Islet of Langerhans (tissue), 1 donor: ENCODE measurements at regions not wholly inside any gene's neighbourhood (a gene's known extent, or its start where the extent isn't known, plus 50 kb on each side); places are given as distances from the start of the nearest gene placed in this dataset.
"Not testable (repeated sequence)": the region's sequence is repeated elsewhere in the genome, so short reads cannot be mapped to it uniquely, and the experiment has no call there.

Experiments used
- FAIRE-seq: peaks from one replicate; lab custom pipeline; 2011; peaks lifted over from hg19 to GRCh38; lab: Jason Lieb, UNC

DNA sequence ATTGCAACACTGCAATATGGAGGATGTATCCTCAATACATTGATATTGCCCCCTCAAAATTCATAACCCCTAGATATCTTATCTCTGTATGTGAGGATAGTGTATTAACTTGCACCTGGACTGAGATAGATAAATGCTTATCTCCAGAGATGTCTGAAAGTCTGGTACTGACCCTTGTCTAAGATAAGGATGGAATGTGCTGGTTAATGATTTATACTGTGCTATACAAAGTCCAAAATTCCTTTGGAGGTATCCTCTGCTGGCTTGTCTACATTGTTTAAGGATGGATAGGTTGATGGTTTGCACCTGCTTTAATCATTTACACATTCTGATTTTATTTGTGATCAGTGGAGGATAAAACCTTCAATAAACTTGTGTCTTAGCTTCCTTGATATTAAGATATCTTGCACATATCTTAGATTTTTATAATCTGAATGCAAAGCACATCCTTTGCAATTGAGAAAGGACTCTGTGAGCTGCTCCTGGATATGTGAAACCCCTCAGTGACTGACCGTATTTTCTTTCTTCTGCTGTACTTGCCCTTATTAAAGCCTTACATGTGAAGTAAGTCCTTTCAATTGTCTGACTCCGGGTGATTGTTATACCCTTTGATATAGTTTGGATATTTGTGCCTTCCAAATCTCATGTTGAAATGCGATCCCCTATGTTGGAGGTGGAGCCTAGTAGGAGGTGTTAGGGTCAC, 430.3 kb upstream of the MAOA start:
- FAIRE-seq, result no peak

DNA sequence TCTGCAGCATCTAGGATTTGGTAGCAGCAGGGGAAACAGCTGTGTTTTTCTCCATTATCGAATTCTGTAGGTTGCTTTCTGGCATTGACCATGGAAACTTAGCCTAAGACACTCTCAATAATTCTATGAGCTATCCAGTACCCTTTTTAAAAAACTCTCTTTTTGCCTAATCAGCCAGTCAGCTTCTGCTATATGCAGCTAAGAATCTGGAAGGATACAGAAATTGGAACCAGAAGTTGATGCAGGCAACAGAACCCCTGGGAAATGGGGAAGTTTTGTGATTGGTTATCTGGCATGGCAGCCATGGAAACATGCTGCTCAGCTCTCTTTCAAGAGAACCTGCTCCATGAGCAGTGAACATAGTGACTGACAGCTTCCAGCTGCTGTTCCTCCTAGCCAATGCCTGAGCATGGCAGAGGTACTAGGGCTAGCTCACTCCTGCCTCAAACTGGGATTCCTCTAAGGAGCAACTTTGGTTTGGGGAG, 417.6 kb upstream of the MAOA start:
- FAIRE-seq, result no peak

- no peak for FAIRE-seq
Measured at GRCh38 chrX:43239356-43239755, 416.7 kb upstream of the MAOA start.

DNA sequence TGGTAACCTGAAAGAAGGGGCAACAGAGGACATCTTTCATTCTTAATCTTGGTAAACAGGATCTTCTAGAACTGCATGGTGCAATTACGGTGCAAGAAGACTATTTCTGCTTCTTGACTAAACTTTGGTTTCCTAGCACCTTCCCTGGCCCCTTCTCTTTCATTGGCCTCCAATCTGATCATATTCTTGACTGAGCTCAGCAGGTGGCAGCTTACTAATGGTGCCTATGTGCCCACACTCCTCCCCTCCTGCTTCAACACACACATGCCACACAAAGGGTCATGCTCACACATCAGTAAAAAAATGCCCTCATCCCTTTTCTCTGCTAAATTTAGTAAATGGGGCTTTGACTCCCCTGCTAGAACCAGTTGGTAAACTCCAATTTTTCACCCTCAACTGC, 400.5 kb upstream of the MAOA start:
- FAIRE-seq, result no peak

DNA sequence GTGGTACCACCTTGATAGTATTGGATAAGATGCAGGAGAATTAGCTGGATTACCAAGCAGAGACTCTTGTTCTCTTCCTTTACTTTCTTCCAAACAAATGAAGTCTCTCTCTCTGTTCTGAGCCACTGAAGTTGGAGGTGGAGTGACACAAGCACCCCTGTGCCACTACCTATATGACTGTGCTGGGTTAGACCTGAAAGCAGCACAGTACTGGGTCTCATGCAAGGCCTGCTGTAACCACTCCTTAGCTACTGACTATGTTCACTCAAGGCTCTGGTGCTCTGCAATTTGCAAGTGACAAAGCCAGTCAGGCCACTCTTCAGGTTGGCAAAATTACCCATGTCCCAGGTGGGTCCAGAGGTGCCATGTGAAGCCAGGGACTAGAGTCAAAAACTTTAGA, 389.6 kb upstream of the MAOA start:
- FAIRE-seq, result no peak

DNA sequence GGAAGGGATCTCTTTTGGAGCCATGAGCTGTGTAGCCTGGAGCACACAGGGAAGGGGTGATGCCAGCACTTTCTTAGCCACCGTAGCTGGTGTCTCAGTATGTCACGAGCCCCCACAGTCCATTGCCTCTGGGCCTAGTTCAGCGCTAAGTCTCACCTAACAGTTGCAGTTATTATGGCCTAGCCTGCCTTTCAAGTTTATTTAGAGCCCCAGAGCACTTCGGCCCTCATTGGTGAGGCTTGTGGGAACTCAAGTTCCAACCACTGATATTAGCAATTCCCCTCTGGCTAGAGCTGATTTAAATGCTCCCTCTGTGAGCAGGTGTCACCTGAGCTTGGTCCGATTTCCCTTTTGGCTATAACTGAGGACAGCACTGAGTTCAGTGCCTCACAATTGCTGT, 388.4 kb upstream of the MAOA start:
- FAIRE-seq, result no peak

- FAIRE-seq, result no peak
Measured at GRCh38 chrX:43269201-43269600, 386.9 kb upstream of the MAOA start.

DNA sequence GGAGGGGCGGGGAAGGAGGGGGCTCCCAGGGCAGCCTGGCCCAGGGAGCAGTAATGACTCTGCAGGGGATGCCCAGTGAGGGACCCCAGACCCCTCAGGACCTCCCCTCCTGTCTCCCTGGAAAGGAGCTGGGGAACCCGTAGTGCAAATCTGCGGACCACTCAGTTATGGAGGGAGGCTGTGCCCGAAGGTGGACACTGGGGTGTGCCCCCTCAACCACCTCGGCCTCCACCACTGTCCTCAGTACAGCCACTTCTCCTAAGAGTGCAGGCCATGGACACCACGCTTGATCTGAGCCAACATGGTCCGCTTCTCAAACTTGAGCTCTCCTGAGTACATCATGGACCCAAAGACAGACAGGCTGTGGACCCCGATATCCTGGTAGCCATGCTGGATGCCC, 378.2 kb upstream of the MAOA start:
- no peak for FAIRE-seq

- no peak for FAIRE-seq
Measured at GRCh38 chrX:43278440-43278839, 377.7 kb upstream of the MAOA start.

DNA sequence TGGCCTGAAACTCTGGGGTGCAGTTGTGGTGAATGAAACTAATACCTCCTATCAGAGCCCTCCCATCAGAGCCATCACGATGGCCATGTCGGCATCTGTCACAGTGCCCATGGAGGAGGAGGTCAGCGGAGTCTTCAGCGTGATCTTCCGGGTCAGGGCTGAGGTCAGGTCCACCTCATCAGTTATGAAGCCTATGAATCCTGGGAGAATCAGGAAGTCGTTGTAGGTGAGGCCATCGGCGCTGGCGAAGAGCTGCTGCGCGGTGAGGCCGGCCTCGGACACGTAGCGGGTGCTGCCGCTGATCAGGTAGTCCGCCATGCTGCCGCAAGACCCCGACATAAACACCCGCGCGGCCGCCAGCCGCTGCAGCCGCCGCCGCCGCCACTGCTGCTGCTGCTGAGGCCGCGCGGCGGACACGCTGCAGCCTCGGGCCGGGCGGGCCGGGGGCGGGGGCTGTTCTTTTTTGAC, 376.7 kb upstream of the MAOA start:
- FAIRE-seq, result no peak

DNA sequence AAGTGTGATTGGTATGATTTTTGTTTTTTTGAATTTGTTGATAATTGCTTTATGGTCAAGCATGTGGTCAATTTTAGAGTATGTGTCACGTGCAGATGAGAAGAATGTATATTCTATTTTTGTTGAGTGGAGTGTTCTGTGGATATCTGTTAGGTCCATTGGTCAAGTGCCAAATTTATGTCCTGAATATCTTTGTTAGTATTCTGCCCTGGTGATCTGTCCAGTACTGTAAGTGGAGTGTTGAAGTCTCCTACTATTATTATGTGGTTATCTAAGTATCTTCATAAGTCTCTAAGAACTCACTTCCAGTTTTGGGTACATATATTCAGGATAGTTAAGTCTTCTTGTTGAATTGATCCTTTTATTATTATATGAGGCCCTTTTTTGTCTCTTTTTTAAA, 372.9 kb upstream of the MAOA start:
- FAIRE-seq, result peak; percentile 53

GRCh38 chrX:43311625-43312024, 344.5 kb upstream of the MAOA start:
- not testable (repeated sequence) for FAIRE-seq

DNA sequence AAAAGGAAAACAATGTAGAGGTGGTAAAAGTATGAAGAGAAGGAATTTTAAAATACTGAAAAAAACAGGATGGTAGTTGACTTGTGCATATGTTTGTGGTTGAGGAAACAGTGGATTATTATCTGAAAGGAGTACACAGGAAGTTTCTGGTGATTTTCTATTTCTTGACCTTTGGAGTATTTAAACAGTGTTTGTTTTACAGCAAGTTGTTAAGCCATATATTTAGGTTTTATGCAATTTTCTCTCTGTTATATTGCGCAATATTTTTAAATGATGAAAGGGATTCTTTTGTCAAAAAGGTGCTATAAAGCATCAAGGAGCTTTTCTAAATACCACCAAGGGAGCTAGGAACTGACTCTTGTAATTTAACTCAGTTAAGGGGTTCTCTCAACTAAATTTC, 343.1 kb upstream of the MAOA start:
- FAIRE-seq, result peak; percentile 81

DNA sequence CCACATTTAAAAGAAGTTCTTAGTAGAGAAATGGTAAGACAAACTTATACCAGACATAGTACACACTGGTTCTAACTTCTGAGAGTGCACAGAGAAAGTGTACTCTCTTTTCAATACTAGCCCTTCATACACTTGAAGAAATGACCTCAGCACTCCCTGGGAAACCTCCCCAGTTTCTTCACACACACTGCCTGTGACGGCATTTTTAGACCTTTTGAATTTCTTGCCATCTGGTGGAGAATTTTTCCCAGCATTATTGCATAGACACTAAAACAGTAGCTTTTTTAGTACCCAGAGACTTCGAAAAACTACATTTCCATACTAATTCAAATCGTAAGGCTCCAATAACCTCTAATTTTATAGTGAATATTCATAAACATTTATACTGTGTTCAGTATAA, 341.6 kb upstream of the MAOA start:
- FAIRE-seq, result no peak

DNA sequence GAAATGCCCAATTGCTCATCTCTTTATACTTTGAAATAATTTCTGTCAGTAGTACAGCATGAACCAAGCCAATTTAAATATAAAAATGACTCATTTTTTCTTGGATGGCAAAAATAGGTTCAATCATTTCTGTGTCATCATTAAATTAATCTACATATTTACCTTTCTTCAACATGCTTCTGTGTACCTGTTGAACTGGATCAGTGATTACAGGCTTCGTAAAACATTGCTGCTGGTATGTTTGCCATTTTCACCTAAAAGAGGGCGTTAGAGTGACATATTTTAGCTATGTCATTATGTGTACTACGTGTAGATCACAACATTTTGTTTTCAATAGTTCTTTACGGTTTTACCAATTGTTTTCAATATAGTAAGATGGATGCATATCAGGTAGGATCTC, 340.5 kb upstream of the MAOA start:
- peak; percentile 61 for FAIRE-seq

GRCh38 chrX:43316146-43316545, 340.0 kb upstream of the MAOA start:
- FAIRE-seq, result no peak

DNA sequence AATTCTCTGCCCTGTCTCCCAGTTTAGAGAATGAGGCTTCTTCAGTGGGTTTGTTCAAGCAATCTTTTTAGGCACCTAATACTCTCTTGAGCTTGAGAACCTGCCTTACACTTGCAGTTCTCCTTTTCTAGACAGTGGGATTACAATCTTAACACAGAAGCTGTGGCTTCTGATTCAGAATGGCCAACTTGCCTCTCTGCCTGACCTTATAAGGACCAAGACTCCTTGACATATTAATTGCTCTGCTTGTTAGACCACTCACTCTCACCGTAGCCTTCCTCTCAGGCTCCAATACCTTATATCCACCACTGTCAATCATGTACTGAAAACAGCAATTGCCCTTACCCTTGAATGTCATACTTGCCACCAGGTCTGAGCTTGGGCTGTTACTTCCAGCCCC, 338.7 kb upstream of the MAOA start:
- FAIRE-seq, result no peak

- no peak for FAIRE-seq
Measured at GRCh38 chrX:43328358-43328946, 327.6 kb upstream of the MAOA start.

GRCh38 chrX:43333543-43333942, 322.6 kb upstream of the MAOA start:
- FAIRE-seq, result no peak

GRCh38 chrX:43345166-43345565, 310.9 kb upstream of the MAOA start:
- FAIRE-seq, result no peak

DNA sequence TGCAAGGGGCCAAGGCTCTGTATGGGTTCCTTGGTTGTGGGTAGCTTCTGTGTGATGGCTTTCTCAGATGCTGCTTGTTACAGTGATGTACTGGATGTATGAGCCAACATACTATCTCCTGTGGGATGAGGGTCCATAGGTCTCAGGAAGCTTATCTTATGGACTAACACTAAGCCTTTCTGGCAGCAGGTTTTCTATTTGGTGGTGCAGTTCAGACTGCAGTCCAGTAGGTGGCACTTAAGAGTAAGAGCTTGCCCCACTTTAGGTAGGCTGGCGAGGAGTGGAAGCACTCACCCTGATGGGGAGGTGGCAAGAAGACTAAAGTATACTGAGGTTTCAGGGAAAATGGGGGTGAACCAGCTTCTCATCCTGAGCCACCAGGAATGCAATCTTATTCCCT, 306.7 kb upstream of the MAOA start:
- FAIRE-seq, result no peak

GRCh38 chrX:43350935-43351334, 305.2 kb upstream of the MAOA start:
- no peak for FAIRE-seq

DNA sequence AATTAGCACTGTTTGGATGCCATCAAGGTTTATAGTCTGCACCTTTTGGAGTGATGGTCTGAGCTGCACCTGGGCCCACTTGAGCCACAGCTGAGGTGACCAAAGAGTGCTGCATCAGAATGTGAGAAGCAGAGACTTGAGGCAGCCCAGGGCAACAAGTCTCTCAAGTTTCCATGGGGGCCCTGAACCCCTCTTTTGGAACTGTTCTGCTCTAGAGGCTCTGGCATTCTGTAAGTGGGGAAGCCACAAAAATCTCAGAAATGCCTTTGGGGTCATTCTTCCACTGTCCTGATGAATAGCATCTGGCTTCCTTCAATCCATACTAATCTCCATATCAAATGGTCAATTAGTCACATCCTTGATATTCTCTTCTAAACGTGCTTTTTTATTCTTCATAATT, 298.4 kb upstream of the MAOA start:
- no peak for FAIRE-seq

DNA sequence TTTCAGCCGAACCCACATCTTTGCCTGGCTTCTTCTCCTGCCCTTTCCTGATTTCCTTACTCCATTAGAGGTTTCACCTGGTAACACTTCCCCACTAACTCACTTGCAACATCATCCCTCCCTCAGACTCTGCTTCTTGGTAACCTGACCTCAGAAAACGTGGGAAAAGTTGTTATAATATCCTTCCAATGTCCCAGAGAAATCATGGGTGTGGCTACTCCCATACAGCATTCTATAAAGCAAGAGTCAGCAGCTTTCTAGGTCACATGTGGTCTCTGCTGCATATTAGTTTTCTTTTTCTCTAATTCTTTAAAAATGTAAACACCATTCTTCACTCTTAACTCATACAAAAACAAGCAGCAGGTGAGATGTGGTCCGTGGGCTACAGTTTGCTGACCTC, 283.1 kb upstream of the MAOA start:
- FAIRE-seq, result no peak
